H1 (cell line): ENCODE measurements at regions not wholly inside any gene's neighbourhood (a gene's known extent, or its start where the extent isn't known, plus 50 kb on each side); places are given as distances from the start of the nearest gene placed in this dataset.

Source experiments
- CTCF ChIA-PET: fragments of 300-600 bp; sonication (Branson Sonifier 250); formaldehyde crosslinking; loops from one replicate; lab custom pipeline; 2021; ENCODE audit not compliant: partially characterized antibody; lab: Charles Lee
- POLR2A ChIA-PET: fragments of 300-600 bp; sonication (Branson Sonifier 250); formaldehyde crosslinking; loops from one replicate; lab custom pipeline; 2021; ENCODE audit warnings: inconsistent platforms; ENCODE audit not compliant: partially characterized antibody; lab: Charles Lee
- DNase-seq, 2 experiments: peaks; one replicate each; pipeline versions ENCODE4 v3.0.0 to v3.0.0-alpha.2; 2010 to 2022; ENCODE audit warnings: low spot score in 2 of 2, low read depth in 1 of 2, mixed read lengths in 1 of 2
- FAIRE-seq: peaks from 2 replicates; lab custom pipeline; 2011; peaks lifted over from hg19 to GRCh38; lab: Jason Lieb, UNC
- H2AFZ ChIP-seq: 2 replicates; pipeline ENCODE4 v1.8.1; 2012; ENCODE audit warnings: low read length, inconsistent platforms
- H2AK5ac ChIP-seq: 2 replicates; pipeline ENCODE4 v1.6.1; 2013; ENCODE audit warnings: low read depth, low read length
- H2BK120ac ChIP-seq: replicated peaks from 2 replicates; pipeline ENCODE3; 2013; ENCODE audit warnings: low read depth, low read length, inconsistent platforms
- H2BK12ac ChIP-seq: 2 replicates; pipeline ENCODE4 v1.6.1; 2013; ENCODE audit warnings: low read depth, low read length
- H2BK15ac ChIP-seq: 2 replicates; pipeline ENCODE4 v1.6.1; 2013; ENCODE audit warnings: low read length
- H2BK20ac ChIP-seq: 2 replicates; pipeline ENCODE4 v1.6.1; 2013; ENCODE audit warnings: low read length
- H2BK5ac ChIP-seq: 2 replicates; pipeline ENCODE4 v1.6.1; 2013; ENCODE audit warnings: low read depth, low read length
- H3K14ac ChIP-seq: 2 replicates; pipeline ENCODE4 v1.6.1; 2013; ENCODE audit warnings: inconsistent platforms; ENCODE audit not compliant: insufficient read length
- H3K18ac ChIP-seq: 2 replicates; pipeline ENCODE4 v1.6.1; 2013; ENCODE audit warnings: low read length; ENCODE audit errors: extremely low read depth
- H3K23ac ChIP-seq: 2 replicates; pipeline ENCODE4 v1.6.1; 2013; ENCODE audit warnings: inconsistent platforms; ENCODE audit not compliant: insufficient read length
- H3K23me2 ChIP-seq: 2 replicates; pipeline ENCODE4 v1.6.1; 2013; ENCODE audit warnings: low read depth, low read length
- H3K27ac ChIP-seq: 2 replicates; pipeline ENCODE4 v1.6.1; 2011; ENCODE audit warnings: low read depth, low read length, inconsistent platforms
- H3K27me3 ChIP-seq, 4 experiments: replicated peaks in 1 of 4; 1 replicate in 1 of 4; 2 replicates in 3 of 4; pipeline versions ENCODE4 v1.6.1 to v1.8.1; 2011 to 2013; ENCODE audit warnings: low read length in 3 of 4, mild to moderate bottlenecking in 3 of 4, inconsistent platforms in 2 of 4, mixed read lengths in 2 of 4, moderate library complexity in 1 of 4; ENCODE audit not compliant: control insufficient read depth in 3 of 4, insufficient read depth in 3 of 4; ENCODE audit errors: extremely low read depth in 1 of 4
- H3K36me3 ChIP-seq, 4 experiments: 2 replicates each; pipeline versions ENCODE4 v1.6.1 to v1.8.1; 2011 to 2013; ENCODE audit warnings: mild to moderate bottlenecking in 4 of 4, low read length in 3 of 4, moderate library complexity in 2 of 4, control low read depth in 1 of 4, inconsistent platforms in 1 of 4; ENCODE audit not compliant: insufficient read depth in 4 of 4, control insufficient read depth in 2 of 4
- H3K4ac ChIP-seq: replicated peaks from 2 replicates; pipeline ENCODE3; 2013; ENCODE audit warnings: low read length, low read depth, mixed read lengths, inconsistent platforms; ENCODE audit not compliant: insufficient read length
- H3K4me1 ChIP-seq, 4 experiments: replicated peaks in 1 of 4; 1 replicate in 1 of 4; 2 replicates in 3 of 4; pipeline versions ENCODE4 v1.6.1 to v1.8.1; 2011 to 2013; ENCODE audit warnings: low read length in 3 of 4, inconsistent platforms in 2 of 4, mixed read lengths in 1 of 4; ENCODE audit not compliant: insufficient read depth in 4 of 4, control insufficient read depth in 3 of 4
- H3K4me2 ChIP-seq, 2 experiments: 2 replicates each; pipeline versions ENCODE4 v1.6.1 to v1.8.1; 2011 to 2013; ENCODE audit warnings: low read depth in 2 of 2, low read length in 2 of 2, control low read depth in 1 of 2, inconsistent platforms in 1 of 2, mild to moderate bottlenecking in 1 of 2; ENCODE audit not compliant: insufficient read depth in 1 of 2
- H3K4me3 ChIP-seq, 4 experiments: fragments of 200-600, 300-600 bp in 1 of 4; sonication (generic), shearing (Covaris generic), sonication (Bioruptor Twin) in 1 of 4; 2 replicates each; pipeline versions ENCODE4 v1.5.1 to v1.8.1; 2011 to 2016; ENCODE audit warnings: low read length in 4 of 4, low read depth in 3 of 4, control low read depth in 2 of 4, inconsistent platforms in 2 of 4, mild to moderate bottlenecking in 2 of 4, mixed read lengths in 1 of 4, moderate library complexity in 1 of 4; ENCODE audit not compliant: insufficient read depth in 2 of 4; ENCODE audit errors: extremely low read depth in 1 of 4
- H3K56ac ChIP-seq: replicated peaks from 2 replicates; pipeline ENCODE3; 2013; ENCODE audit warnings: low read depth, mild to moderate bottlenecking, mixed read lengths, low read length, inconsistent platforms; ENCODE audit not compliant: insufficient read length
- H3K79me1 ChIP-seq: 2 replicates; pipeline ENCODE4 v1.6.1; 2013; ENCODE audit warnings: low read depth, low read length, control low read depth
- H3K79me2 ChIP-seq, 2 experiments: 2 replicates each; pipeline versions ENCODE4 v1.6.1 to v1.8.1; 2012 to 2013; ENCODE audit warnings: low read length in 2 of 2, mild to moderate bottlenecking in 2 of 2, inconsistent platforms in 1 of 2; ENCODE audit not compliant: insufficient read depth in 2 of 2, control insufficient read depth in 1 of 2
- H3K9ac ChIP-seq, 4 experiments: replicated peaks in 1 of 4; 1 replicate in 1 of 4; 2 replicates in 3 of 4; pipeline versions ENCODE4 v1.6.1 to v1.8.1; 2011 to 2013; ENCODE audit warnings: low read depth in 3 of 4, low read length in 3 of 4, control low read depth in 2 of 4, mild to moderate bottlenecking in 2 of 4, moderate library complexity in 2 of 4, inconsistent platforms in 1 of 4; ENCODE audit errors: extremely low read depth in 1 of 4
- H3K9me3 ChIP-seq, 2 experiments: 2 replicates each; pipeline versions ENCODE4 v1.6.1 to v1.8.1; 2012 to 2013; ENCODE audit warnings: mild to moderate bottlenecking in 2 of 2, moderate library complexity in 2 of 2, control low read depth in 1 of 2, inconsistent platforms in 1 of 2, low read depth in 1 of 2, low read length in 1 of 2, mixed read lengths in 1 of 2; ENCODE audit not compliant: insufficient read depth in 2 of 2
- H4K20me1 ChIP-seq, 2 experiments: replicated peaks in 1 of 2; 2 replicates each; pipeline versions ENCODE3 to v1.8.1; 2011 to 2013; ENCODE audit warnings: inconsistent platforms in 2 of 2, low read length in 2 of 2, mild to moderate bottlenecking in 1 of 2; ENCODE audit not compliant: insufficient read depth in 2 of 2, control insufficient read depth in 1 of 2
- H4K5ac ChIP-seq: 2 replicates; pipeline ENCODE4 v1.6.1; 2013; ENCODE audit warnings: low read length, low read depth, mixed read lengths, inconsistent platforms; ENCODE audit not compliant: insufficient read length
- H4K8ac ChIP-seq: 2 replicates; pipeline ENCODE4 v1.8.0; 2013; ENCODE audit warnings: mild to moderate bottlenecking, moderate library complexity, low read length, inconsistent platforms; ENCODE audit not compliant: insufficient read depth; ENCODE audit errors: extremely low read depth
- H4K91ac ChIP-seq: replicated peaks from 2 replicates; pipeline ENCODE3; 2013; ENCODE audit warnings: low read length, mixed read lengths, inconsistent platforms; ENCODE audit not compliant: insufficient read length
- CEBPB ChIP-seq: IDR thresholded peaks from 2 replicates; pipeline ENCODE4 v1.6.1; 2012; ENCODE audit warnings: low read depth, low read length
- CHD1 ChIP-seq: IDR thresholded peaks from 2 replicates; pipeline ENCODE4 v1.6.1; 2012; ENCODE audit warnings: low read depth, low read length, improper control_type of control experiment
- JUN ChIP-seq: IDR thresholded peaks from 2 replicates; pipeline ENCODE4 v1.6.1; 2011; ENCODE audit warnings: low read depth, mild to moderate bottlenecking, improper control_type of control experiment, low read length
- KDM4A ChIP-seq: IDR thresholded peaks from one replicate; pipeline ENCODE4 v1.7.1; 2012; ENCODE audit warnings: low read depth, mild to moderate bottlenecking, moderate library complexity, low read length, inconsistent platforms; ENCODE audit not compliant: severe bottlenecking
- WGBS, 2 experiments: shearing (Covaris generic) in 1 of 2; methylation state at CpG; one replicate each; pipeline versions ENCODE4 v1.1.6 to v1.1.7; 2013 to 2015; ENCODE audit warnings: low lambda C conversion rate in 2 of 2, mixed read lengths in 2 of 2, inconsistent platforms in 1 of 2, low coverage in 1 of 2, missing lambda C conversion rate in 1 of 2; ENCODE audit not compliant: insufficient replicate concordance in 2 of 2, insufficient coverage in 1 of 2, insufficient read length in 1 of 2; ENCODE audit errors: extremely low coverage in 1 of 2, missing lambda C conversion rate in 1 of 2; 5-methylcytosine and 5-hydroxymethylcytosine counted together

DNA sequence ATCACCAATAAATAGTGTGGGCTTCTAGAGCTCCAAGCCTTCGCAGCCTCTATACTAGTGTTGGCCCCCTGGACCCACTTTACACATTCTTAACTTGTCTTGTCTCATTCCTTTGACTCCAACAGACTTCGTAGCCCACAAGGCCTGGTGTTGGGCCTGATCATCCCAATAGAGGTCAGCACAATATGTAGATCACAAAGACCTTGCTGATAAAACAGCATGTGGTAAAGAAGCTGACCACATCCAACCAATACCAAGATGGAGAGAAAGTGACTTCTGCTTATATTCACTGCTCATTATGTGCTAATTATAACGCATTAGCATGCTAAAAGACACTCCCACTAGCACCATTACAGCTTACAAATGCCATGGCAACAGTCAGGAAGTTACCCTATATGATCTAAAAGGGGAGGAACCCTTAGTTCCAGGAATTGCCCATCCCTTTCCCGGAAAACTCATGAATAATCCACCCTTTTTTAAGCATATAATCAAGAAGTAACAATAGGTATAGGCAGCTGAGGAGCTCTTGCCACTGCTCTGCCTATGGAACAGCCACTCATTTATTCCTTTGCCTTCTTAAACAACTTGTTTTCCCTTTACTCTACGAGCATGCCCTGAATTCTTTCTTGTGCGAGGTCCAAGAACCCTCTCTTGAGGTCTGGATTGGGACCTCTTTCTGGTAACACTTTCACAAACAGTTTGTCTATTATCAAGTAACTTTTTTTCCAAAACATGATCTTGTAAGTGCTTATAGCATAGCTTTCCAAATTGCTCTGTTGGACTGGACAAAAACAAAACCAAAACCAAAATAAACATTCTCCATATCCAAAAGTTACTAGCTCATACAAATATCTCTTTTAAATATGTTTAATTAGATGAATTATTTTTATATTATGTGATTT is 54.6 kb upstream of the ECHDC1 start:
- Histone ChIP-seq H2AFZ (no peak overlapping the region), H2AK5ac (no peak overlapping the region), H3K9ac (no peak overlapping the region), H2BK12ac (no peak overlapping the region), H3K18ac (no peak overlapping the region), H4K91ac (no peak overlapping the region), H3K4ac (no peak overlapping the region), H3K23me2 (no peaks in the 10 kb centered on the region), H3K4me1 (no peaks in the 10 kb centered on the region), H3K27ac (no peak overlapping the region), H3K36me3 (no peaks in the 10 kb centered on the region; a peak in 1 of 8 replicates), H2BK15ac (no peak overlapping the region), H3K9me3 (no peaks in the 10 kb centered on the region), H4K20me1 (no peaks in the 10 kb centered on the region), H2BK120ac (no peak overlapping the region), H2BK20ac (no peak overlapping the region), H3K4me2 (no peak overlapping the region), H3K79me1 (no peaks in the 10 kb centered on the region), H4K5ac (no peak overlapping the region), H2BK5ac (no peak overlapping the region), H3K4me3 (no peak overlapping the region), H3K14ac (no peak overlapping the region), H3K27me3 (no peaks in the 10 kb centered on the region), H3K23ac (no peak overlapping the region), H3K56ac (no peak overlapping the region), H4K8ac (no peak overlapping the region), H3K79me2 (no peaks in the 10 kb centered on the region)
- DNase-seq: no peak
- CTCF ChIA-PET: interaction anchor here (0.8 to 1.4 kb wide), 4 partner anchors 21 to 211 kb away, joined by 3 read pairs; no protein-coding TSS in a partner anchor
- POLR2A ChIA-PET: interaction anchor here (0.8 kb wide), 1 partner anchor 18 kb away, joined by 3 read pairs; no protein-coding TSS in a partner anchor
- FAIRE-seq: no peak
- TF ChIP-seq CEBPB (no peak), JUN (no peak), CHD1 (no peak), KDM4A (no peak)
- WGBS, 2 experiments: 93% methylated on average over 6 of the region's 6 CpGs; no CpG with 5 or more reads in 1 of the 2 experiments
